Kidney (tissue), 13 donors: ENCODE measurements at regions not wholly inside any gene's neighbourhood (a gene's known extent, or its start where the extent isn't known, plus 50 kb on each side); places are given as distances from the start of the nearest gene placed in this dataset.

Experiments
- DNase-seq, 5 donors: peaks; one replicate each; pipeline ENCODE4 v3.0.0-alpha.2; 2013 to 2020
- FAIRE-seq: peaks from 2 replicates; lab custom pipeline; 2012; peaks lifted over from hg19 to GRCh38; lab: Jason Lieb, UNC
- H3K27ac ChIP-seq, 2 donors: one replicate each; pipeline ENCODE4 v1.7.0; 2013; ENCODE audit warnings: low read depth in 2 of 2, low read length in 2 of 2, inconsistent platforms in 1 of 2
- H3K27me3 ChIP-seq: one replicate; pipeline ENCODE4 v1.7.1; 2013; ENCODE audit warnings: low read length, inconsistent platforms; ENCODE audit not compliant: control insufficient read depth, insufficient read depth
- H3K36me3 ChIP-seq, 3 donors: one replicate each; pipeline versions ENCODE4 v1.7.0 to v1.7.1; 2013; ENCODE audit warnings: low read length in 3 of 3, control low read depth in 1 of 3, inconsistent platforms in 1 of 3; ENCODE audit not compliant: insufficient read depth in 3 of 3, control insufficient read depth in 2 of 3
- H3K4me1 ChIP-seq, 3 donors: one replicate each; pipeline versions ENCODE4 v1.7.0 to v1.7.1; 2013; ENCODE audit warnings: low read length in 3 of 3, inconsistent platforms in 1 of 3, low read depth in 1 of 3; ENCODE audit not compliant: control insufficient read depth in 2 of 3, insufficient read depth in 2 of 3
- H3K4me3 ChIP-seq, 3 donors: one replicate each; pipeline versions ENCODE4 v1.7.0 to v1.8.1; 2013; ENCODE audit warnings: low read length in 3 of 3, control low read depth in 1 of 3, inconsistent platforms in 1 of 3
- H3K9ac ChIP-seq, 3 donors: one replicate each; pipeline versions ENCODE4 v1.7.0 to v1.7.1; 2013; ENCODE audit warnings: low read length in 3 of 3, control low read depth in 1 of 3, inconsistent platforms in 1 of 3
- H3K9me3 ChIP-seq, 3 donors: one replicate each; pipeline versions ENCODE4 v1.7.0 to v1.7.1; 2013; ENCODE audit warnings: low read length in 3 of 3, control low read depth in 1 of 3, inconsistent platforms in 1 of 3; ENCODE audit not compliant: control insufficient read depth in 2 of 3, insufficient read depth in 1 of 3
- intact Hi-C: fragments of 100-400 bp; cut with DNase I; formaldehyde crosslinking; loops from one replicate; pipeline ENCODE4 v1.11.1; 2022
- TF ChIP-seq, protein P1 (sequence below): IDR thresholded peaks from 3 replicates; pipeline ENCODE4 v1.5.1; 2012; ENCODE audit warnings: mild to moderate bottlenecking, moderate library complexity, borderline replicate concordance; ENCODE audit not compliant: insufficient read depth; ENCODE audit errors: extremely low read depth
- donor health status: control.
- donor health status: control.
- donor health status: control.
- donor health status: control.
- donor health status: control.
- donor health status: DM: yes; HTN: yes; CAD: no.
- donor health status: Normal renal cell carcinoma (clear cell type).

- no peaks in the 10 kb centered on the region for H3K9me3 ChIP-seq
- FAIRE-seq (no peak), DNase-seq (no peak)
- H3K36me3 ChIP-seq, result no peaks in the 10 kb centered on the region
- no peak overlapping the region for H3K4me3 ChIP-seq
- H3K4me1 ChIP-seq, result no peaks in the 10 kb centered on the region
- intact Hi-C loops, result no loop called here
- H3K27ac ChIP-seq, result no peak overlapping the region
- H3K27me3 ChIP-seq, result no peaks in the 10 kb centered on the region
- TF ChIP-seq, protein P1, sequence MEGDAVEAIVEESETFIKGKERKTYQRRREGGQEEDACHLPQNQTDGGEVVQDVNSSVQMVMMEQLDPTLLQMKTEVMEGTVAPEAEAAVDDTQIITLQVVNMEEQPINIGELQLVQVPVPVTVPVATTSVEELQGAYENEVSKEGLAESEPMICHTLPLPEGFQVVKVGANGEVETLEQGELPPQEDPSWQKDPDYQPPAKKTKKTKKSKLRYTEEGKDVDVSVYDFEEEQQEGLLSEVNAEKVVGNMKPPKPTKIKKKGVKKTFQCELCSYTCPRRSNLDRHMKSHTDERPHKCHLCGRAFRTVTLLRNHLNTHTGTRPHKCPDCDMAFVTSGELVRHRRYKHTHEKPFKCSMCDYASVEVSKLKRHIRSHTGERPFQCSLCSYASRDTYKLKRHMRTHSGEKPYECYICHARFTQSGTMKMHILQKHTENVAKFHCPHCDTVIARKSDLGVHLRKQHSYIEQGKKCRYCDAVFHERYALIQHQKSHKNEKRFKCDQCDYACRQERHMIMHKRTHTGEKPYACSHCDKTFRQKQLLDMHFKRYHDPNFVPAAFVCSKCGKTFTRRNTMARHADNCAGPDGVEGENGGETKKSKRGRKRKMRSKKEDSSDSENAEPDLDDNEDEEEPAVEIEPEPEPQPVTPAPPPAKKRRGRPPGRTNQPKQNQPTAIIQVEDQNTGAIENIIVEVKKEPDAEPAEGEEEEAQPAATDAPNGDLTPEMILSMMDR, result no peak
- no peak overlapping the region for H3K9ac ChIP-seq
Observed at GRCh38 chr12:87720967-87721366, 308.2 kb downstream of the C12orf50 start.

DNA sequence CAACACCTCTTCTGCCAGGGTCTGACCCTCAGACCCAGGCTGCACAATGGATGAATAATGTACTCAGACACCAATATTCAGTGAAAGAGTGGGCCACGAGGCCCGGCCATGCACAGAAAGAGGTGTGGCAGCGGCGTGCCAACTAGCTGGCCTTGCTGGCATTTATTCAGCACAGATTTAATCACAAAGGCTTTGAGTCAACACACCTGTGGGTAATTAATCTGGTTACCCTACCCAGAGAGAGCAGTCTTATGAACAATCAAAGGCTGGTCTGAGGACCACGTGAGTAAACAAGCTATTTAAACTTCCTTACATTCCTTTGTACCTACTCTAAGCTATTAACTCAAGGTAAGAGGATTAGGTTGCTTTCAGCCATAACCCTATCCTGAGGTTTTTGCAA, 324.8 kb downstream of the C12orf50 start:
- H3K36me3 ChIP-seq, result no peaks in the 10 kb centered on the region
- H3K27me3 ChIP-seq, result no peaks in the 10 kb centered on the region
- TF ChIP-seq, protein P1, result no peak
- H3K9ac ChIP-seq, result no peak overlapping the region
- no peak for DNase-seq
- FAIRE-seq, result no peak
- H3K9me3 ChIP-seq, result no peaks in the 10 kb centered on the region
- no peak overlapping the region for H3K4me3 ChIP-seq
- H3K4me1 ChIP-seq, result no peaks in the 10 kb centered on the region
- intact Hi-C loops, result no loop called here
- no peak overlapping the region for H3K27ac ChIP-seq

DNA sequence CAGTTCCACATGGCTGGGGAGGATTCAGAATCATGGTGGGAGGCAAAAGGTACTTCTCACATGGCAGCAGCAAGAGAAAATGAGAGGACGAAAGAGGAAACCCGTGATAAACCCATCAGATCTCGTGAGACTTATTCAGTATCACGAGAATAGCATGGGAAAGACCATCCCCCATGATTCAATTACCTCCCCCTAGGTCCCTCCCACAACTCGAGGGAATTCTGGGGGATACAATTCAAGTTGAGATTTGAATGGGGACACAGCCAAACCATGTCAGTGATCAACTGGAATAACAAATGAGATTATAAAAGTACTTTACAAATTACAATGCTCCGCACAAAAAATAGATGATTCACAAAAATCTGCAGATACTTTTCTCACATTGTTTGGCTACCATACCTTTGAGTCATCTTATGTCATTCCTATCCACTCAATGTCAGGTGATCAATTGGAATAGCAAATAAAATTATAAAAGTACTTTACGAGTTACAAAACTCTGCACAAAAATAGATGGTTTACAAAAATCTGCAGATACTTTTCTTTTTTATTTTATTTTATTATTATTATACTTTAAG, 338.9 kb downstream of the C12orf50 start:
- intact Hi-C loops, result no loop called here
- H3K27ac ChIP-seq, result no peak overlapping the region
- H3K4me1 ChIP-seq, result no peaks in the 10 kb centered on the region
- no peaks in the 10 kb centered on the region for H3K27me3 ChIP-seq
- FAIRE-seq, result no peak
- H3K36me3 ChIP-seq, result no peaks in the 10 kb centered on the region
- no peaks in the 10 kb centered on the region for H3K9me3 ChIP-seq
- DNase-seq, result no peak
- H3K4me3 ChIP-seq, result no peak overlapping the region
- TF ChIP-seq, protein P1, result no peak
- H3K9ac ChIP-seq, result no peak overlapping the region

DNA sequence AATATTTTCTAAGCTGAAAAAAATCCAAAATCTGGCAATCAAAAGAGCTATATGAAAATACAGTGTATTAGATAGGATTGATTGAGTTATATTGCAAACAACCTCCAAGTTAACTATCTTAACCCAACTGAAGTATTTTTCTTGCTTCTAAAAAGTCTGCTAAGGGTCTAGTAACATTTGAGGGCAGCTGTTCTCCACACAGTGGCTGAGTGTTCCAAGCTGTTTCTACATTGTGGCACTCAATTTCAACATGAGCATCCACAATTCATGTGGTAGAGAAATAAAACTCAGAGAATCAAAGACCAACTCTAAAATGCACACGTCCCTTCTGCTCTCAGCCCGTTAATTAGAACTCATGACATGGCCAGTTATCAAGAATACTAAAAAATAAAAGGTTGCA, 340.0 kb downstream of the C12orf50 start:
- no peaks in the 10 kb centered on the region for H3K36me3 ChIP-seq
- no peaks in the 10 kb centered on the region for H3K4me1 ChIP-seq
- FAIRE-seq (no peak), DNase-seq (peak in 1 of 5 donors; percentile 36)
- no peaks in the 10 kb centered on the region for H3K9me3 ChIP-seq
- H3K4me3 ChIP-seq, result no peak overlapping the region
- no peaks in the 10 kb centered on the region for H3K27me3 ChIP-seq
- intact Hi-C loops, result no loop called here
- H3K27ac ChIP-seq, result no peak overlapping the region
- TF ChIP-seq, protein P1, result no peak
- H3K9ac ChIP-seq, result no peak overlapping the region
